Astrocyte of the hippocampus (primary cell): ENCODE measurements at regions not wholly inside any gene's neighbourhood (a gene's known extent, or its start where the extent isn't known, plus 50 kb on each side); places are given as distances from the start of the nearest gene placed in this dataset.

Source experiments
- DNase-seq: peaks from one replicate; pipeline ENCODE4 v3.0.0; 2011; ENCODE audit warnings: low read depth, low spot score

GRCh38 chr14:42420071-42420470 is 813.4 kb downstream of the LRFN5 start:
- DNase-seq, result no peak

- DNase-seq, result no peak
Observed at GRCh38 chr14:42407153-42407552, 800.5 kb downstream of the LRFN5 start.

GRCh38 chr14:42391146-42391834 is 784.6 kb downstream of the LRFN5 start:
- DNase-seq, result no peak

GRCh38 chr14:42378880-42379279 is 772.2 kb downstream of the LRFN5 start:
- no peak for DNase-seq

- DNase-seq, result no peak
Observed at GRCh38 chr14:42378274-42378673, 771.6 kb downstream of the LRFN5 start.

GRCh38 chr14:42374332-42374731 is 767.7 kb downstream of the LRFN5 start:
- no peak for DNase-seq

- no peak for DNase-seq
Observed at GRCh38 chr14:42370056-42370455, 763.4 kb downstream of the LRFN5 start.

- DNase-seq, result no peak
Observed at GRCh38 chr14:42368234-42368633, 761.6 kb downstream of the LRFN5 start.

- no peak for DNase-seq
Observed at GRCh38 chr14:42353315-42353714, 746.6 kb downstream of the LRFN5 start.

GRCh38 chr14:42335918-42336317 is 729.2 kb downstream of the LRFN5 start:
- DNase-seq, result no peak

GRCh38 chr14:42334931-42335330 is 728.3 kb downstream of the LRFN5 start:
- no peak for DNase-seq

- DNase-seq, result no peak
Observed at GRCh38 chr14:42323426-42323825, 716.8 kb downstream of the LRFN5 start.

GRCh38 chr14:42322531-42323284 is 716.0 kb downstream of the LRFN5 start:
- DNase-seq, result no peak

GRCh38 chr14:42319996-42320395 is 713.3 kb downstream of the LRFN5 start:
- DNase-seq, result no peak

GRCh38 chr14:42316693-42317092 is 710.0 kb downstream of the LRFN5 start:
- no peak for DNase-seq

GRCh38 chr14:42311876-42312275 is 705.2 kb downstream of the LRFN5 start:
- DNase-seq, result no peak

GRCh38 chr14:42307239-42307825 is 700.7 kb downstream of the LRFN5 start:
- no peak for DNase-seq

- no peak for DNase-seq
Observed at GRCh38 chr14:42299692-42300091, 693.0 kb downstream of the LRFN5 start.

GRCh38 chr14:42293180-42293579 is 686.5 kb downstream of the LRFN5 start:
- no peak for DNase-seq

- DNase-seq, result no peak
Observed at GRCh38 chr14:42277840-42278239, 671.2 kb downstream of the LRFN5 start.

- DNase-seq, result no peak
Observed at GRCh38 chr14:42269234-42269633, 662.6 kb downstream of the LRFN5 start.

- no peak for DNase-seq
Observed at GRCh38 chr14:42248131-42248530, 641.5 kb downstream of the LRFN5 start.

- no peak for DNase-seq
Observed at GRCh38 chr14:42241101-42241500, 634.4 kb downstream of the LRFN5 start.
